Ascending aorta (tissue), 2 donors: ENCODE measurements at regions not wholly inside any gene's neighbourhood (a gene's known extent, or its start where the extent isn't known, plus 50 kb on each side); places are given as distances from the start of the nearest gene placed in this dataset.
"Not testable (repeated sequence)": the region's sequence is repeated elsewhere in the genome, so short reads cannot be mapped to it uniquely, and the experiment has no call there.

ENCODE experiments used
- DNase-seq, 2 donors: peaks; one replicate each; pipeline ENCODE4 v3.0.0-alpha.2; 2019; ENCODE audit warnings: low spot score in 2 of 2
- H3K27ac ChIP-seq, 2 donors: fragments of 200-600 bp; sonication (generic); one replicate each; pipeline ENCODE4 v1.5.1; 2016 to 2017; ENCODE audit warnings: mild to moderate bottlenecking in 1 of 2
- H3K27me3 ChIP-seq: fragments of 200-600 bp; sonication (generic); one replicate; pipeline ENCODE4 v1.5.1; 2017
- H3K36me3 ChIP-seq, 2 donors: fragments of 200-600 bp; sonication (generic); one replicate each; pipeline ENCODE4 v1.5.1; 2016
- H3K4me1 ChIP-seq, 2 donors: fragments of 200-600 bp; sonication (generic); one replicate each; pipeline ENCODE4 v1.5.1; 2016 to 2017; ENCODE audit warnings: mild to moderate bottlenecking in 1 of 2
- H3K4me3 ChIP-seq, 2 donors: fragments of 200-600 bp; sonication (generic); one replicate each; pipeline ENCODE4 v1.5.1; 2016 to 2017; ENCODE audit warnings: mild to moderate bottlenecking in 1 of 2
- H3K9me3 ChIP-seq, 2 donors: fragments of 200-600 bp; sonication (generic); one replicate each; pipeline ENCODE4 v1.5.1; 2016
- intact Hi-C: fragments of 100-400 bp; cut with DNase I; formaldehyde crosslinking; loops from one replicate; pipeline ENCODE4 v1.15.1; 2023
- TF ChIP-seq, protein P1 (sequence below), 3 experiments: fragments of 200-600 bp in 2 of 3; fragments of 450-650 bp in 1 of 3; sonication (generic) in 2 of 3; IDR thresholded peaks; one replicate each; pipeline ENCODE4 v1.5.1; 2016 to 2019; ENCODE audit warnings: antibody characterized with exemption in 3 of 3, mild to moderate bottlenecking in 1 of 3, moderate library complexity in 1 of 3

DNA sequence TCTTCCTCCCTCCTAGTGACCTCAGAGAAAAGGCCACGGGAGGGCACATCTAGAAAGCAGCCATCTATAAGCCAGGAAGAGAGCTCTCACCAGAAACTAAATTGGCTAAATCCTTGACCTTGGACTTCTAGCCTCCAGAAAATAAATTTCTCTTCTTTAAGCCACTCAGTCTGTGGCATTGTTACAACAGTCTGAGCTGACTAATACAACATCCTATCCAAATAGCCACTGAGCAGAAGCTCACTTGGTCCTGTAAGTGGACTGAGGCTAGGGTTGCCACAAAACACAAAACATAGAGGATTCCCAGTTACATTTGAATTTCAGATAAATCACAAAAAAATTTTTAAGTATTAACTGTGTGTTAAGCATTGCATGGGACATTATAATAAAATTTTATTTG lies 383.4 kb downstream of the MLLT3 start:
- H3K4me3 ChIP-seq, result no peak overlapping the region
- intact Hi-C loops, result no loop called here
- no peaks in the 10 kb centered on the region for H3K4me1 ChIP-seq
- no peak overlapping the region for H3K27ac ChIP-seq
- TF ChIP-seq, protein P1, sequence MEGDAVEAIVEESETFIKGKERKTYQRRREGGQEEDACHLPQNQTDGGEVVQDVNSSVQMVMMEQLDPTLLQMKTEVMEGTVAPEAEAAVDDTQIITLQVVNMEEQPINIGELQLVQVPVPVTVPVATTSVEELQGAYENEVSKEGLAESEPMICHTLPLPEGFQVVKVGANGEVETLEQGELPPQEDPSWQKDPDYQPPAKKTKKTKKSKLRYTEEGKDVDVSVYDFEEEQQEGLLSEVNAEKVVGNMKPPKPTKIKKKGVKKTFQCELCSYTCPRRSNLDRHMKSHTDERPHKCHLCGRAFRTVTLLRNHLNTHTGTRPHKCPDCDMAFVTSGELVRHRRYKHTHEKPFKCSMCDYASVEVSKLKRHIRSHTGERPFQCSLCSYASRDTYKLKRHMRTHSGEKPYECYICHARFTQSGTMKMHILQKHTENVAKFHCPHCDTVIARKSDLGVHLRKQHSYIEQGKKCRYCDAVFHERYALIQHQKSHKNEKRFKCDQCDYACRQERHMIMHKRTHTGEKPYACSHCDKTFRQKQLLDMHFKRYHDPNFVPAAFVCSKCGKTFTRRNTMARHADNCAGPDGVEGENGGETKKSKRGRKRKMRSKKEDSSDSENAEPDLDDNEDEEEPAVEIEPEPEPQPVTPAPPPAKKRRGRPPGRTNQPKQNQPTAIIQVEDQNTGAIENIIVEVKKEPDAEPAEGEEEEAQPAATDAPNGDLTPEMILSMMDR (IDR thresholded peaks at IDR 0.05), result no peak
- no peaks in the 10 kb centered on the region for H3K27me3 ChIP-seq
- no peaks in the 10 kb centered on the region for H3K36me3 ChIP-seq
- DNase-seq, result no peak
- no peaks in the 10 kb centered on the region for H3K9me3 ChIP-seq

DNA sequence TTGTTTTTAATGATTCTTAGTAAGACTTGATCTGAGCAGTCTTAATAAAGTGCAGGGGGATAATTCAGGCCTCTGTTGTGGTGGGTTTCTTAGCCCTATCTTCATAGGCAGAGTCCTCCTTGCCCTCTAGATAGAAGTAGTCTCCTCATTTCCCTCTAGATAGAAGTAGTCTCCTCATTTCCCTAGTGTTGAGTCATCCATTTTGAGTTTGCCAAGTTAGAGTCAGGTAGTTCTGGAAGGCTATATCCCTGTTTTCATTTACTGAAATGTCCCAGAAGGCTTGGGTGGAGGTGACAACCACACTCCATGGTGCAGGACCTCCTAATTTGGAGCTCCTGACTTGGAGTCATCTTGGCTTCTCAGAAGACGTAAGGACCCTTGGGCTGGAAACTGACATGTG lies 384.6 kb downstream of the MLLT3 start:
- H3K27me3 ChIP-seq, result no peaks in the 10 kb centered on the region
- H3K4me3 ChIP-seq, result no peak overlapping the region
- H3K27ac ChIP-seq, result no peak overlapping the region
- intact Hi-C loops, result no loop called here
- TF ChIP-seq, protein P1 (IDR thresholded peaks at IDR 0.05), result no peak
- H3K9me3 ChIP-seq, result no peaks in the 10 kb centered on the region
- no peaks in the 10 kb centered on the region for H3K36me3 ChIP-seq
- H3K4me1 ChIP-seq, result no peaks in the 10 kb centered on the region
- DNase-seq, result no peak

DNA sequence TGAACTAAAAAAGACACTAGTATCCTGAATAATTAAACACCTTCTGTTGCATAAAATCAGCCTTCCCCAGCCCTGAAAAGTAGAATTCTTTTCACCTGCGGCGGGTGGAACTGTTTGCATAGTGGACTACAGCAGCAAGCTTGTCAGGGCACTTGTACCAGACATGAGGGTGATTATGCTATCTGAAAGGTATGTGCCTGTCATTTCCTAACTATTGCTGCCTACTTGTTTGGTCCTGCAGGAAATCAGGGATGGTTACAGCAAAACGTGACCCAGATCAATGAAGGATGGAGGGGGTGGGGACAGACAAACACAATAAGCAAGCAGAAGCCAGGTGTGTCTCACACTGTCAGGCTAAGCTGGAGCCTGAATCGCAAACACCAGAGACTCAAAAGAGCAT lies 385.6 kb downstream of the MLLT3 start:
- no peak overlapping the region for H3K4me3 ChIP-seq
- TF ChIP-seq, protein P1 (IDR thresholded peaks at IDR 0.05), result no peak
- no peaks in the 10 kb centered on the region for H3K27me3 ChIP-seq
- intact Hi-C loops, result no loop called here
- no peak for DNase-seq
- H3K27ac ChIP-seq, result no peak overlapping the region
- H3K4me1 ChIP-seq, result no peaks in the 10 kb centered on the region
- H3K9me3 ChIP-seq, result no peaks in the 10 kb centered on the region
- no peaks in the 10 kb centered on the region for H3K36me3 ChIP-seq

DNA sequence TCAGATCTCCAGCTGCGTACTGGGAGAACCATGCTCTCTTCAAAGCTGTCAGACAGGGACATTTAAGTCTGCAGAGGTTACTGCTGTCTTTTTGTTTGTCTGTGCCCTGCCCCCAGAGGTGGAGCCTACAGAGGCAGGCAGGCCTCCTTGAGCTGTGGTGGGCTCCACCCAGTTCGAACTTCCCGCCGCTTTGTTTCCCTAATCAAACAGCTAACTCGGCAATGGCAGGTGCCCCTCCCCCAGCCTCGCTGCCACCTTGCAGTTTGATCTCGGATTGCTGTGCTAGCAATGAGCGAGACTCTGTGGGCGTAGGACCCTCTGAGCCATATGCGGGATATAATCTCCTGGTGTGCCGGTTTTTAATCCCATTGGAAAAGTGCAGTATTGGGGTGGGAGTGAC lies 387.1 kb downstream of the MLLT3 start:
- H3K36me3 ChIP-seq, H3K9me3 ChIP-seq, H3K27me3 ChIP-seq, H3K27ac ChIP-seq, H3K4me3 ChIP-seq, intact Hi-C loops, DNase-seq, H3K4me1 ChIP-seq: not testable (repeated sequence)

DNA sequence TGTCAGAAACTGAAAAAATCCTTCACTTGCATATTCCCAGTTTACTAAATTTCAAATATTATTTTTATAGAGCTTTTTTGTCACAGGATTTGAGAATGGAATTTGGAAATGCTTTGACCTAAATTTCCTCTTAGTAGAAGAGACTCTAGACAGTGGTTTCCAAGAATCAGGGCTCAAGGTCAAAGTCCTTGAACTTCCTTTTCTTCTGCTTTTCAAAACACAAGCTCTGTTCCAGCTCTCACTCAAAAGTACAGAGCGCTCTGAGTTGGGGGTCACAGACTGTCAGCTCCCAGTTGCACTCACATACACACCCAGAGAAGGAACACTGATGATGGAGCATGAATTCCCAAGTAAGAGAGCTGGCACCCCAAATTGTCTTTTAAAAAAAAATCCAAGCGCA lies 394.2 kb downstream of the MLLT3 start:
- H3K27ac ChIP-seq, result no peak overlapping the region
- H3K9me3 ChIP-seq, result no peaks in the 10 kb centered on the region
- H3K27me3 ChIP-seq, result no peaks in the 10 kb centered on the region
- intact Hi-C loops, result loop anchor here (10.0 kb wide), 1 partner anchor 73 kb away; no protein-coding TSS in a partner anchor
- H3K4me1 ChIP-seq, result no peaks in the 10 kb centered on the region
- H3K36me3 ChIP-seq, result no peaks in the 10 kb centered on the region
- no peak for DNase-seq
- no peak overlapping the region for H3K4me3 ChIP-seq
- TF ChIP-seq, protein P1 (IDR thresholded peaks at IDR 0.05), result no peak

DNA sequence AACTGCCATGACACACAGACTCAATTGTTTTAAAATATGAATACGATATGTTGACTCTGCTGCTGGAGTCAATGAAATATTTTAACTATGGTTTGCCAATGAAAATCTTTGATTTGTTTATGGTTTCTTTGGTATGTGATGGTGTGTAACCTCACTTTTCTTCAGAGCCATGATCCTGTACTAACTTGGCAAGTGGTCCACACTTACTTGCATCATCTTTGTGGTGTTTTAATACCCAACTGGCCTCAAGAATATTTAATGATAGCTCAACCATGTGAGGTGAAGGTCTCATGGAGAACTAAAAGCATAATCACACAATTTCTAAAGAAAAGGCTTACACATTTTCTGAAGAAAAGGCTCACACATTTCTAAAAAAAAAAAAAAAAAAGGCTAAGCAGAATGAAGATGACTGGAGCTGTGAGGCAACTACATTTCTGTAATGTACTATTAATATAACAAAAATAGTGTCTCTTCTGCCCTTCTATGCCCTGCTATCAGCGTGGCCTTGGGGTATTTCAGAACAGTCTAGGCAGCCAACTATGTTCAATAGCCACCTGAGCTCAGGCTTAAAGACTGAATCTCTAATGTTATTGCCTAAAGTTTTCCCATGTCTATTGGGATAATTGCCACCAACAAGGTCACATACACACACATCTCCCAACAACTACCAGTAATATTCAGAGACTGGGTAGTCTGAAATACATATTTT lies 395.0 kb downstream of the MLLT3 start:
- TF ChIP-seq, protein P1 (IDR thresholded peaks at IDR 0.05), result no peak
- Histone ChIP-seq H3K27ac (no peak overlapping the region), H3K4me3 (no peak overlapping the region), H3K36me3 (no peaks in the 10 kb centered on the region), H3K9me3 (no peaks in the 10 kb centered on the region), H3K27me3 (no peaks in the 10 kb centered on the region), H3K4me1 (no peaks in the 10 kb centered on the region)
- intact Hi-C loops, result loop anchor here (10.0 kb wide), 1 partner anchor 73 kb away; no protein-coding TSS in a partner anchor
- no peak for DNase-seq
